ENCODE measurements at regions not wholly inside any gene's neighbourhood (a gene's known extent, or its start where the extent isn't known, plus 50 kb on each side); places are given as distances from the start of the nearest gene placed in this dataset.
"Not testable (repeated sequence)": the region's sequence is repeated elsewhere in the genome, so short reads cannot be mapped to it uniquely, and the experiment has no call there.

DNA sequence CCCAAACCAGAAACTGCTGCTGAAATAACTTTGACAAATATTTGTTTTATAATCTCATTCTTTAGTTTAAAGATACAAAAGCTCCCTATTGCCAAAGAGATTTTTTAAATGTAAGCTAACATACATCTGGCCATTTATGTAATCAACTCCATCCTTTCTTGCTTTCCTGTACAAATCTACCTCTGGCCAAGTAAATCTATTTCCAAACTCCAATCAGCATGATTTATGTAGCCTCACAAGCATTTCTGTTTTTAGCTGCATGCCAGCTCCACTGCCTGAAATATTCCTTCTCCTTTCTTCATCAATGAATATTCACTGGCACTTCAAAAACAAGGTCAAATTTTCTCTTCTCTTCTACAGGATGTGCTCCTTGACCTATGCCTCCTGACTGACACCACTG, 80.0 kb downstream of the SHOX2 start:
- no peak for DNase-seq (ENCODE audit: low read depth)

DNA sequence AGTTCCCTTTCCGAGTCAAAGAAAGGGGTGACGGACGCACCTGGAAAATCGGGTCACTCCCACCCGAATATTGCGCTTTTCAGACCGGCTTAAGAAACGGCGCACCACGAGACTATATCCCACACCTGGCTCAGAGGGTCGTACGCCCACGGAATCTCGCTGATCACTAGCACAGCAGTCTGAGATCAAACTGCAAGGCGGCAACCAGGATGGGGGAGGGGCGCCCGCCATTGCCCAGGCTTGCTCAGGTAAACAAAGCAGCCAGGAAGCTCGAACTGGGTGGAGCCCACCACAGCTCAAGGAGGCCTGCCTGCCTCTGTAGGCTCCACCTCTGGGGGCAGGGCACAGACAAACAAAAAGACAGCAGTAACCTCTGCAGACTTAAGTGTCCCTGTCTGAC, 86.3 kb downstream of the SHOX2 start:
- DNase-seq (ENCODE audit: low read depth), result not testable (repeated sequence)

DNA sequence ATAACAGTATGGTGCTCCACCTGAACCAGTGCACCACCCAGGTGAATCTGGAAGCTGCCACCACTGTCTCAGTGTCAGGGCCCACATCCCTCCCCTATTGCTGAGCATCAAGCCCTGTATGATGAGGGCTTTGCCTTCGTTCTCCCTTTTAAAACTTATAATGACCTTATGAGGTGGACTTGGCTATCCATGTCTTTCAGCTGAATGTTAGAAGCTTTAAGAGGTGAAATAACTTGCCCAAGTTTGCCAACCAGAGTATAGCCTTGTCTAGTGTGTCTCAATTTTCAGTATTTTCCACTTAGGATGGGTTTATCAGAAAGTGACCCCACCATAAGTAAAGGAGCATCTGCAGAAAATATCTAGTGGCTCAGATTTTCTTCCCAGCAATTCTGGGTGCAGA, 87.8 kb downstream of the SHOX2 start:
- no peak for DNase-seq (ENCODE audit: low read depth)

DNA sequence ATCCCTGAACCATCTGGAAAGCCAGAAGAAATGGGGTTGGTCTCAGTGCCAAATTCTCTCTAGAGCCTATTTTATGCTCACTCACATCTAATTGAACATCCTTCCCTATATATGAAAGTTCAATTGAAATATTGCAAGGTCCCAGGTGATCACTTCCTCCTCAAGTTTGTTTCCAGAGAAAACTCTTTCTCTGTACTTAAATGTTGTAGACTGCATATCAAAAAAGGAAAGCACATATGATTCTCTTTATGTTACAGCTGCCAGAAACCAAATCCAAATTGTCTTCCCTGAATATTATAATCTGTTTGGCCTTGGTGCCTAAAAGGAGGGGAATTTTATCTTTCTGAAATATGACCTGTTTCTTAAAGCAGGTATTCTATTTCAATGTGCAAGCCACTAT, 93.3 kb downstream of the SHOX2 start:
- DNase-seq (ENCODE audit: low read depth), result no peak

DNA sequence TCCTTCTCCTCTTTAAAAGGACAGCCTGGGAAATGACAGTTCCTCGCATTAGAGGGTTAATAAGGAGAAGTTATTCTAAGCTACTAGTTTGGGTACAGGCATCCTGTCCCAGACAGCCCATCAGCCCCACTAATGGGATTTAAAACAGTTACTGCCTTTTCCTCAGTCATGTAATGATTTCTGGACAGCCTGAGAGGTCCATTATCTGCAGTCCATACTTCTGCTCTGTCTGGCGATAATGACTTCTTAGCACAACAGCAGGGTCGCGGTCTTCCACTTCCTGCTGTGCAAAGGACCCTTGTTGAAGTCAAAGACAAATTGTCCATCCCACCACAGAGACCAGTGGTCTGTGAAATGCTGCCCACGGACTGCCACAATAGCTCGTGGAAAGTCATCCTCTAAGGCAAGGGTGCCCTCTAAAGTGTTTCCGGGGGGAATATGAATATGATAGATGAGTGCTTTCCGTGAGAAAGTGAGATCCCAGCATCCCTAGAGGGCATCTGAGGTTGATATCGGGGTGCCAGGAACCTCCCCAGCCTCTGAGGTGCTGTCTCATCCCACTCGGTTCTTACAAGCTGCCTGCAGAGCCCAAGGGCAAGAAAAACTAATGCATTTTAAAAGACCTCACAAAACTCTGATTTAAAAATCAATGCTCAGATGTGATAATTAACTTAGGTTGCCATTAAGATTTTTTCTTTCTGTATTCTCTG, 100.7 kb downstream of the SHOX2 start:
- no peak for DNase-seq (ENCODE audit: low read depth)

DNA sequence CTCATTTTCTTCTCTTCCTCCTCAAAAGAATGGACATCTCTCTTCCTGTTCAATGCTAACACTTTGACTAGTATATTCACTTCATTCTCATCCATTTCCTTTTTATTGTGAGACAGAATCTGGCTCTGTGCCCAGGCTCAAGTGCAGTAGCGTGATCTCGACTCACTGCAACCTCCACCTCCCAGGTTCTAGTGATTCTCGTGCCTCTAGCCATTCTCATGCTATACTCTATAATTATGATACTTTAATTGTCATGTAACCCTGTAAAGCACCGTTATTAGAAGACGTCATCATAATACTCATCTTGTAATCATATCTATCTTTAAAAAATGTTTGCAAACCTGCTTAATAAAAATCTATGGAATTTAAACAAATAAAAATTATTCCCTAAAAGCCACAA, 107.0 kb downstream of the SHOX2 start:
- DNase-seq (ENCODE audit: low read depth), result peak; percentile 63

DNA sequence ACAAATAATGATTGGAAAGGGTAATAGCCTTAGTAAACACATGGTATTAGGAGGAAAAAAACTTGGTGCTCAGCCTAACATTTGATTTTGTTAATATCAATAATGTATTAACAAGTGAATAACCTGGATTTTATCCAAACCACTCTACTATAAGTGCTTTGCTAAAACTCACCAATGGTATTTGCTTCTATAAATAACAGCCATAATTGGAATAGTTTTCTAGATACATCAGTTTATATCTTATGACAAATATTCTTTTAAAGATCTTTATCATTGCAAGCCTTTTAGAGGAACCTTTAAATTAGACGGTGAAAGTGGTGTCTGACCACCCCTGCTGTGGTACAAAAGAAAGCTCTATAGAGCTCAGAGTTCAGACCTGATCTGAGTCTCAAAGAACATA, 123.9 kb downstream of the SHOX2 start:
- no peak for DNase-seq (ENCODE audit: low read depth)

DNA sequence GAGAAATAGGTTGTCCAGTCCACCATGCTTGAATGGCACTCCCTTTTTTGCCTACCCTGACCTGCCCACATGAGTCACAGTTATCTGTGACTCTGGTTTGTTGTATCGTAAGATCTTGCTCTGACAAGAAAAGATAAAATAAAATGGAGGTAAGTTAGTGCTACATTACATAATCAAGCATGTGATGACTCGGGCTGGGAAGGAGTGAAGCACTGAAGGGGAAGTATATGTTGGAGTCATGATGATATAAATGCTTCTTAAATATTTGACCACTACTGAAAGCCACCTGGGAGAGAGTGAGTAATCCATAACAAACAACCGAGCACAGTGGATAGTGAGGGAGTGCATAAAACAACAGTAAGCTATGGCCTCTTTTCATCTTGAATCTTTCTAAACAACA, 124.4 kb downstream of the SHOX2 start:
- peak; percentile 59 for DNase-seq (ENCODE audit: low read depth)

DNA sequence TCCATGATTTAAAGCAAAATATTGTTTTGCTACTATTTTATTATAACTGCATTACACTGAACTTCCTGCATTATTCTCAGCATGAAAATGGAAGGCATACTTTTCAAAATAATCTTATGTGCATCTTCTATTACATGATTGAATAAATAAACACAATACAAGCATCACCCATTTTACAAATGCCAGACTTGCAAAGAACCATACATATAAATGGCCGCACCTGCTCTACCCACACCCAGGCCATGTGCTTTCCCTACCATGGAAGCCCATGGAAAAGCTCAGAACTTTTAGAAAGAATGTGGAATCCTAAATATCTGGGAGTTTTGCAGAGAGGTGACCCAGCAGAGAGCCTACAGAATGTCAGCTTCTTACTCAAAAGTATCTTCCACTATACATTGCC, 127.2 kb downstream of the SHOX2 start:
- no peak for DNase-seq (ENCODE audit: low read depth)

DNA sequence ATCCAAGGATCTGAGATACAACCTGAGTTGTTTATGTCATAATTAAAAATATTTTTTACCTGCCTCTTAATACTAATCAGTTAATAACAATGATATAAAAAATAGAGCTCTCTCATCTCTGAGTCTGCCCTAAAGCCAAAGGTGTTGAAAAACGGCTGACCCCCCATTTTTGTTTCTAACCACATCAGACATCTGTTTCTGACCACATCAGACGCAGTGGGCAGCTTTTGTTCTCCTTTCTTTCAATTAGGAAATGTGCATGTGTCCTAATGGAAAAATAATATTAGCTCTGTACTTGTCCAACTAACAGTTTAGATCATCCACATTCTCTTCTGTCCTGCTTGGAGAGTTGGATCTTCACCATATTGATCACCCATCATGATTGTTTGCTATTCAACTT, 144.6 kb downstream of the SHOX2 start:
- no peak for DNase-seq (ENCODE audit: low read depth)

DNA sequence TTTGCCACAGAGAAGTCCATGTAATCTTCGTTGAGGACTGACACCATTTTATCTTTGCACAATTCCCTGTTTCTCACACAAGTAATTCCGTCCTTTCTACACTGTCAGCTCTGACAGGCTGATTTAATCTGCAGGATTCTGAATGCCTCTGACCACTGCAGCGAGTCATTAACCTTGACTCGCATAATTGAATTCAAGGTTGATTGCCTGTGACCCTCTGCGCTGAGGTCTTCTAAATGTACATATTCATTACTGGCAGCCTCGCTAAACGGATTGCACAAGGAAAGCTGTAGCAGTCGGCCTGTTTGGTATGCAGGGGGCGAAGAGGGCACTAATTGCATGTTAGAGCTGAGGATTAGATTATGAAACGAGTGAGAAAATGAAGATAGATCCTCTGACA, 147.8 kb downstream of the SHOX2 start:
- DNase-seq (ENCODE audit: low read depth), result peak; percentile 8

DNA sequence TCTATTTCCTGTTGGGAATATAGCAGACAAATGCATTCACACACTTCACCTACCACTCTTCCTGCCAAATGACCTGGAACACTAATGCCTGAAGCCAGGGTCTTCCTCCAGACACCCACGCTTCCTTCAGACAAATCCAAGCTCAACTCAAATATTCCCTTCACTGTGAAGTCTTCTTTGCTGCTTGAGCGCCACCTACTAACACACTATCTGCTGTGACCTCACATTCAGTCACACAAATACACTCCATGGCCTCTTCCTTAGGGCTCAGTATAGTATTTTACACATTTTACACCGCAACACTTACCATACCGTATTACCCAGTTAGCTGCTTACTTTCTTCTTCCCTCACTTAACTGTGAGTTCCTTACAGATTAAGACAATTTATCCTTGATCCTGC, 149.4 kb downstream of the SHOX2 start:
- DNase-seq (ENCODE audit: low read depth), result no peak

DNA sequence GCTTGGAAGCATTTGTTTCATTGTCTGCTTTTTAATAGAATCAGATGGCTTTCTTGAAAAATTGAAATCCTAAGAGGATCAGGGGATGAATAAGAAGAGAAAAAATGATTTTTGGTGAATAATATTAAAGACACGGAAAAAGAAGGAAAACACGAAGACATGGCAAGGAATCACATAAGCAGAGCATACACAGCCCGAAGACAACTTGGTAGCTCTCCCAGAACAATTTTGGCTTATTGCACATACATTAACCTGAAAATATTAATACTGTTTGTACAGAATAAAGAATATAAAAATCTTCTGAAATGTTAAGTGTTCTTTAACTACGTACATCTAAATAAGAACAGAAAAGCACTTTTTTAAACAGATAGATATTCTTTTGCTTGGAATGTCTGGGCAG, 150.0 kb downstream of the SHOX2 start:
- no peak for DNase-seq (ENCODE audit: low read depth)

DNA sequence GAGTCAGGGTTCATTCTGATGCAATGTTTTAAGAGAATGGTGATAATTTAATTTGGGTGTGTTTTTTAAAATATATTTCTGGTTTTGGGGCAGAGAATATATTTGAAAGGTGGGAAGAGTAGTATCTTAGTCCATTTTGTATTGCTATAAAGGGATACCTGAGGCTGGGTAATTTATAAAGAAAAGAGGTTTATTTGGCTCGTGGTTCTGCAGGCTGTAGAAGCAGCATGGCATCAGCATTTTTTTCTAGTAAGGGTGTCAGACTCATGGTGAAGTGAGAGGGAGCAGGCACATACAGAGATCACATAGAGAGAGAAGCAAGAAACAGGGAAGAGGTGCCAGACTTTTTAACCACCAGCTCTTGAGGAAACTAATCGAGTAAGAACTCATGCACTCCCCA, 152.7 kb downstream of the SHOX2 start:
- DNase-seq (ENCODE audit: low read depth), result no peak

DNA sequence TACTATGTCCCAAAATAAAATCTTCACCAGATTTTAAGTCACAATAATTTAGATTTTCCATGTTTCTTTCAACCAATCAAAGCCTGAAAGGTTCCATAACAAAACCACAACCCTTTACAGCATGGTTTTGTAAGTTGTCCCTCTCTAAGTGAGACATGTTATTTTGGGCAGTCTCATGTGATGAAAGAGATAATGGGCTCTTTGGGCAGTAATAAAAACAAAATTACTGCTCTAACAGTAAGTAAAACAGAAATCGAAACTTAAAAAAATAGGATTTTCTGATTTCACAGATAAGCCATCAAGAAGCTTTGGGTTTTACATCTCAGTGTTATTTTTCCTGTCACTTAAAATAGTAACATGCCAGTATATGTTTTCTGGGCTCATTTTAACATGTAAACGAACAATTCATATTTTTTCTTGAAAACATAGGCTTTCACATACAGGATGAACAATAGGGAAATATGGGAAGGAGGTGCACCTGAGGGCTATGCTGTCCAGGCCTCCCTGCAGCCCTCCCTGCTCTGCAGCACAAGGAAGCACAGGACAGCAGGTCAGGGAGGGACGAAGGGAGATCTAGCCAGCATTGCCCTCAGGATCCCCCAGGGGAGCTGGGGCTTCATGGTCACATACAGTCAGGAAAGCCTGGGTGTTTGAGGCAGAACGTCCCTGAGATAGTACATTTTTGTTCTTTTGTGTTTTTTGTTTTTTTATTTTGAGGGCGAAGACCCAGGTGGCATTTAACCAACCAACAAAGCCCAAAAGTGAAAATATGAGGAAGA, 157.4 kb downstream of the SHOX2 start:
- peak; percentile 13 for DNase-seq (ENCODE audit: low read depth)

DNA sequence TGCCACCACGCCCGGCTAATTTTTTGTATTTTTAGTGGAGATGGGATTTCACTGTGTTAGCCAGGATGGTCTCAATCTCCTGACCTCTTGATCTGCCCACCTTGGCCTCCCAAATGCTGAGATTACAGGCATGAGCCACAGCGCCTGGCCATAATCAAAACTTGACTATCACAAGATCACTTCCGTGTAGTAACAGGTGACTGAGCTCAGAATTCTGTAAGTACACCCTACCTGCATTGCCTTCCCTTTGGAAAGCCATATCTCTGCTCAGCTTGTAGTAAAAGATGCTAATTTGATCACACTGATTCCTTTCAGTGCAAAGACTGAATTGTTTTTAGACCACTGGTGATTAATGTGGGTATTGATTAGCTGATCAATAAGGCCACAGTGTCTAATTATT, 167.1 kb downstream of the SHOX2 start:
- DNase-seq (ENCODE audit: low read depth), result no peak

DNA sequence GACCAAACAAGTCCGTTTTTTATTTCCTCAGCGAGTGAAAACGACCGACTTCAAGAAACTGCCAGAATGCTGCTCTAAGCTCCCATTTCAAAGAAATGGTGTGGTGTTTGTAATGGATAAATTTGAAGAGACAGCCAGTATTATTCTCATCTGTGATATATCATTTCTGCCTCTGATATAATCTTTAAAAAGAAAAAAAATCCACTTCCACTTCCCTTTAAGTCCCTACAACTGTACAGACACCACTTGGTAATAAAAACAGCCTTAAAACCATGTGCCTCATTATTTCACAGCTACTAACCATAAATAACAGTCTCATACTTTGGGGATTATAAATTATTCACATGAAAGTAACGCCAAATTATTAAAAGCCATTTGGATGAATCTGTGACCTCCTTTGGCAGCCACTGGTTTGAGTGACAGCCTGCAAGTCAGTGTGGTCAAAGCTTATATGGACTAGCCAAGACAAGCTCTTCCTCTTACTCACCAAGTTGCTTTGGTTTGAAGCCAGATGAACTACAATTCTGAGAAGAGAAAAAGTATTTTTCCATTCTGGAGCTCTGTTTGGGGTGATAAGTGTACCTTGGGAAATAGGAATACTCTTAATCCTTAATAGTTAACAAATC, 168.0 kb downstream of the SHOX2 start:
- DNase-seq (ENCODE audit: low read depth), result peak; percentile 60

DNA sequence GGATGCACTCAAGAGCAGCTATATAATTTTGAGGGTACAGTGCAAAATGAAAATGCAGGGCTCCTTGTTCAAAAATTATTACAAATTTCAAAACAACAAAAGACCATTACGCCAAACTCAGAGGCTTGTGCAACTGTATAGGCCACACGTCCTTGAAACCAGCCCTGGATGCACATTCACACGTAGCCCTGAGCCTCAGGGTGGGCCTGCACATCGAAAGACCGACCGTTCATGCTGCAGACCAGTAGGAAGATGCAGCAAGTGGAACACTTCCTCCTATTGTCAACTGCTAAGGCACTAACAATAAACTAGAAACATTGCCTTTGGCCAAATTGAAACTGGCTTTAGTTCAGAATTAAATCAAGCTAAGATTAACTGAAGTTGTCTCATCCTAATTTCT, 174.7 kb downstream of the SHOX2 start:
- no peak for DNase-seq (ENCODE audit: low read depth)

DNA sequence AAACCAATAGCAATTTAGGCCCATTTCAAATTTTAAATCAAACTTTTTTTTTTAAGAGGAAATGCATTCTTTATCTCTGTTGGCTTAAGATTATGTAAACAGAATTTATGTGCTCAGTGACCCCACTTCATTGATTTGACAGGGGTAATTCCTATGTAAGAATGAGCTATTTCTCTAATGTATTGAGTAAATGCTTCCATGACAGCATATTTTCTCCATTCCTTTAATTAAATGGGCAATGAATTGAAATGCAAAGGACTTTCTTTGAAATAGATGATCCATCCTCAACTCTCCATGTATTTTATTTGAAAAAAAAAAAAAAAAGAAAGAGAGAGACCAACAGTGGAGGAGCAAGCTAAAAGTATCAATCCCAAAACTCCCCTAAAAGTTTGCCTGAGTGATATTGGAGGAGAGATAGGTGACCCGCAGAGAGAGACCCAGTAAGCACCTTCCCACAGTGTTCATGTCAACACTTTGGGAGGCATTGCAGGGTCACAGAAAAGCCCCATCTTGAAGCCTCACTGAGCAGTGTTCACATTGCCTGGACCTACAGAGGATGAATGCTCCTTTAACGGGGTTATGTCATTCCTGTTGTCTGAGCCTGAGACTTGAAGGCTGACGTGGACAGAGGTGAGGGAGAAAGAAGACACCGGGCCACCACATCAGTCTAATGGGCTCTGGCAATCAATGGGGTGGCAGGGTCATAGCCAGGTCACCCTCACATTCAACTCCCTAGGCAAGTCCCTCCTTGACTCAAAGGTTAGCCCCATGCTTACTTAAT, 176.0 kb downstream of the SHOX2 start:
- DNase-seq (ENCODE audit: low read depth), result no peak

DNA sequence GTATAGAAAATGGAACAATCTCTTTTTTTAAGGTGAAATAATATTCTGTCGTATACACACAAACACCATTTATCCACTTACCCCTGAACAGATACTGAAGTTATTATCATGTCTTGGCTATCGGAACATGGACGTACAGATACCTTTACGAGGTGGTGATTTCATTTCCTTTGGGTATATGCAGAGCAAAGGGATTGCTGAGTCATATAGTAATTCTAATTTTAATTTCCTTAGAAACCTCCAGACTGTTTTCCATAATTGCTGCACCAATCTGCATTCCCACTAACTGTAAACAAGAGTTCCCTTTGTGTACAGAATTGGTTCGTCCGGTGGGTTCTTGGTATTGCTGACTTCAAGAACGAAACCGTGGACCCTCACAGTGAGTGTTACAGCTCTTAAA, 179.4 kb downstream of the SHOX2 start:
- no peak for DNase-seq (ENCODE audit: low read depth)

DNA sequence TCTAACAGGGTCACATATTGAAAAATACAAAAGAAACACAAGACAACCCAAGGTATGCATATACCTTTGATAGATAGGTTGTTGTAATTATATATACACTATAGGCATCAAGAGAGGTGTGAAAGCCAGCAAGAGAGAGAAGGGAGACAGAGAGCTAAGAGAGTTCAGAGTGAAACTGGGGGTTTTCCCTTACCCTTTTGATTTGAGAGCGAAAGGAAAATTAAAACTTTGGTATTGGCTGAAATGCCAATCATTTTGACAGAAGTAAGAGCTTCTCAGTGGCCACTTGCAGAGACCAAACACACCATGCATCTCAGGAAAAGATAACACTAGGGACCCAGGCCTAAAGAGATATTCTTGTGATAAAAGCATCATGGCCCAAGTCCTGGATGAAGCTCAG, 183.6 kb downstream of the SHOX2 start:
- DNase-seq (ENCODE audit: low read depth), result no peak

DNA sequence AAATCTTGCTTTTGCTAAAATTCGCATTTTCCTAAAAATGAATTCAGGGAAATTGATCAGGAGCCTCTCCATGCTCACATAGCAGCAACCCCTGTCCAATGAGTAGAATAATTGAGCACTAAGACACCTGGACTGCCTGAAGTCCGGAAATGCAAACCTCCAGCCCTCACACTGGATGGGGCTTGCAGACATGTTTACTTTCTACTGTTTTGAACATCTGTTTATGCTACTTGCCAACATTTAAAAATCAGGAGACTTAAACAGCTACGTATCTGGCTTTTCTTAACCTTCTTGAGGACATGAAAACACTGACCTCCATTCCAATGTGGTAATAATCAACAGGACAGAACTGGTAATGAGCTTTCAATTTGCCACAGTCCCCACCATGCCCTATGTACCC, 184.4 kb downstream of the SHOX2 start:
- DNase-seq (ENCODE audit: low read depth), result no peak

Measured in HT1080 (cell line).